ENCODE measurements at regions not wholly inside any gene's neighbourhood (a gene's known extent, or its start where the extent isn't known, plus 50 kb on each side); places are given as distances from the start of the nearest gene placed in this dataset.
"Not testable (repeated sequence)": the region's sequence is repeated elsewhere in the genome, so short reads cannot be mapped to it uniquely, and the experiment has no call there.

DNA sequence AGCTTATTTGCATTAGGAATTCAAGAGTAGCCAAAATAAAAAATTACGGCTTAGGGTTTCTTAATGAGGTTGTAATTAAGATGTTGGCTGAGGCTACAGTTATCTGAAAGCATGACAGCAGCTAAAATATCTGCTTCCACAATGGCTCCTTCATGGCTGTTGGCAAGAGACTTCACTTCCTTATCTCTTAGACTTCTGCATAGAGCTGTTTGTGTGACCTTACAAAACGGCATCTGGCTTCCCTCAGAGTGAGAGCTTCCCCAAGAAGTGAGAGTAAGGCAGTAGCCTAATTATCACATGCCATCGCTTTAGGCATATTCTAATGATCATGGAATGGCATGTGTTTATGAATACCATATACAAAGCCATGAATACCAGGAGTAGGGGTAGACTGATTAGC is 57.6 kb downstream of the CCDC59 start:
- DNase-seq (ENCODE audit: low read depth) = no peak

DNA sequence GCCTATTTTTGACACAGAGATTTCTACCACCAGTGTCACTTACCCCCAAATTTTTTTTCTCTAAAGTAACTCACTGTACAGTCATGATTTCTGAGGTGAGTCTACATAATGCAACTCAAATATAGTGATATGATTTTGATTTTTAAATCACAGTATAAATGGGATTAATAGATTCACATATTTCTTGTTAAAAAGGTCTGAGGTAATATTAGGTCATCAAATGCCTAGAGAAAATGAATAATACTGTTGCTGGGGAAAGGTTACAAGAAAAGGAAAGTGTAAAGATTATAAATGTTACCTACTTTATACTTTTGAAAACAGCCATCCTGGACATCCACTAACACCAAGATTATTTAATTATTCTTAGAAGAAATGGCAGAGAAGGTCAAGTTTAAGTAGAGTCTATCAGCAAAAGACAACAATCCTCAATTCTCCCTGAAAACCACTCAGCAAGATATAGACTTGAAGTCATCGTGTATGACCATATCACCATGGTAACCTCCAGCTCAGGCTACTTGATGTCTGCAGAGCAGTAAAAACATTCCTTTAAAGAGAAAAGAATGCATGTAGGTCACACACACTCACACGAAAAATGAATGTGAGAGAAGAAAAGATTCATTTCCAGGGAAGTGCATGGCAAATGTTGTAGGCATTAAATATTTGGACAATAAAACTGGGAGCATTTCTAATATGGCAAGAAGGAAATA is 58.7 kb downstream of the CCDC59 start:
- no peak for DNase-seq (ENCODE audit: low read depth)

DNA sequence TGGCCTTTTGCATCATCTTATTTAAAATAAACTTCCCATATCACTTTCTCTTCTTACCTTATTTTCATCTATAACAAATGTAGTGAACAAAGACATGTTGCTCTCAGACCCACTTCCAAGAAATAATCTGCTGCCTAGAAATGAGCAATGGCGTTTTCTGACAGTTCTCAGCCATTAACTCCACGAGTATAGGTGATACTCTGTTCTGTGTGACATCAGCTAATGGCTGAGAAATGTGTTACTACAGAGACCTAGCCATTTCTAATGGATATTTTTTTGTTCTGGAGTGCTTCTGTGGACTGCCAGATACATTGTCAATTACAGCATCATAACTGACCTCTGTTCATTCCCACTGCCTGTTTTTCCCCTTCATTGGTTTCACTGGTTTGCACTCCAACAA is 67.8 kb downstream of the CCDC59 start:
- DNase-seq (ENCODE audit: low read depth) = no peak

- not testable (repeated sequence) for DNase-seq (ENCODE audit: low read depth)
These were observed 76.9 kb downstream of the CCDC59 start for GRCh38 chr12:82281335-82281734.

DNA sequence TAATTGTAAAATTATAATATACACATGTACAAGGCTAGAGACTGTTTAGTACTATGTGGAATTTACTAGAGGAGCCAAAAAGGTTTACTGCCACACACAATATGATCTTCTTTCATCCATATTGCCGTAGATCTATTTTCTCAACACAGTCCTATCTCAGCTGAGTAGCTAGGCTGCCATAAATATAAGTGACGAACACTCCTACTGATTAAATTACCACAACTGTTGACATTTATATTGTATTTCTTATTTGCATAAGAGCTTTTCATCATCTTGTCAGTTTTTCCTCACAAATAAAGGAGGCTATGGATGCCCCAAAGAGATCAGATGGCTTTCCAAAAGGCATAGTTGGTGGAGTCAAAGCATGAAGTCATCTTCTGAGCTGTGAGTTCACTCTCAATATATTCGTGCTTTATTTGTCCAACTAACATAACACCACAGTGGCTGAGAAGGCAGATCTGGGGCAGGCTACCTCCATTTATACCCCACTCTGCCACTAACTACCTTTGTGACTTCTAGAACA is 78.6 kb downstream of the CCDC59 start:
- DNase-seq (ENCODE audit: low read depth) = no peak

DNA sequence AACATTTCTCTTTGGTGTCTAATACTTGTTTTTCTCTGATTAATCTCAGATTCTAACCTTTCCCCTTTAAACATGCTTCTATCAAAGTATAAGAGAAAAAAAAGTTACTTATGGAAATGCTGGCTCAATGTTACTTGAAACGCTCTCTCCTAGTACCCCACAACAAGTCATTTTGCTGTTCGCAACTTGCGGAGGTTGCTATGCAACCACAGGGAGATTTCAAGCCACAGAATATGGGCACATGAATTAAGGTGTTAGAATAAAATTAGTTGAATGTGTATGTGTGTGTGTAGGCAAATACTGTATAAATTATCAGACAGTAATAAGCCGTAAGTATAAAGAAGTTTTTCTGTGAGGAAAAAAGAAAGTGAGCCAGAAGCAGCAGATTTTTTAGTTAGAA is 80.6 kb downstream of the CCDC59 start:
- no peak for DNase-seq (ENCODE audit: low read depth)

DNA sequence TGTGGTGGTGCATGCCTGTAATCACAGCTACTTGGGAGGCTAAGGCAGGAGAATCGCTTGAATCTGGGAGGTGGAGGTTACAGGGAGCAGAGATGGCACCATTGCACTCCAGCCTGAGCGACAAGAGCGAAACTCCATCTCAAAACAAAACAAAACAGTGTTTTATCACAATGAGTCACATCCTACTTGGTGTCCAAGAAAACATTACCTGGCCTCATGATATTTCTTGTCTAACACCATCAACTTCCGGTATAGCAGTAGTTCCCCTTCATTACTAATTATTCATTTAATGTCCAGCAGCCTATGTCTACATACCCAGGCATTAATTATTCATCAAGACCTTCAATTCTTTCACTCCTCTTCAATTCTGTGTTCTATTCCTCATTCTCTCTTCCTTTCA is 115.5 kb downstream of the CCDC59 start:
- no peak for DNase-seq (ENCODE audit: low read depth)

GRCh38 chr12:82225871-82226270 is 132.3 kb downstream of the CCDC59 start:
- DNase-seq (ENCODE audit: low read depth) = no peak

DNA sequence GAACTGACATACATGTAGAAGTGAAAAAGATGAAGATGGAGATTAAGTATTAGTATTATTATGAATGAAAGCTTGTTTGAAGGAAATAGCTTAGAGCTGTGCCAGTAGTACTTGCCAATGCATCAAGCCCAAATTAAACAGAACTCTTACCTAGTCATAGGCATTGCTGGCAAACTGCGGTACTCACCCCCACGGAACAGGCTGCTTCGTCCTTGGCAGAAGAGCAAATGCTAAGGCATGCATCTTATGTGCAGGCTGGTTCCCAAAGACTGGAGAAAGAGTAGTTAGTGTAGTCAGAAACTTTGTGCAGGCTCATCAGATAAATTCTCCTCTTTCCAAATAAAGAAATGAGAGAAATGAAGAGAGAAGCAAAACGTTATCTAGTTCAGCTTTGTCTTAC is 134.8 kb downstream of the CCDC59 start:
- DNase-seq (ENCODE audit: low read depth) = no peak

GRCh38 chr12:82216475-82216874 is 141.7 kb downstream of the CCDC59 start:
- DNase-seq (ENCODE audit: low read depth) = no peak

DNA sequence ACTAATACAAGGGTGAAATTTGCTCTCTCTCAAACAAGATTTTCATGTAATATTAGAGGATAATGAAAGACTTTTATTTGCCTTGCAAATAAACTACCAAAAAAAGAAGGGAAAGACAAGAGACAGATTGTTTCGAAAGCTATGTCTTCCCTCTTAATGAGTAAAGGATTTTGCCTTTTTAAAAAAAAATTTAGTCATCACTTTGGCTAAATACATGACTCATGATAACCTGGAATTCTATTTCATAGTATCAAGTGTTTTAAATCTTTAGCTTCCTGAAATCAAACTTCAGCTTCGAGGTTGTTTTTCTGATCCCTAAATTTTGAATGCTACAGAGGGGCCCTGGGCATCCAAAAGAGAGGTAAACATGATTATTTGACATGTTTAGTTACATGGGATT is 144.4 kb downstream of the CCDC59 start:
- DNase-seq (ENCODE audit: low read depth) = no peak

DNA sequence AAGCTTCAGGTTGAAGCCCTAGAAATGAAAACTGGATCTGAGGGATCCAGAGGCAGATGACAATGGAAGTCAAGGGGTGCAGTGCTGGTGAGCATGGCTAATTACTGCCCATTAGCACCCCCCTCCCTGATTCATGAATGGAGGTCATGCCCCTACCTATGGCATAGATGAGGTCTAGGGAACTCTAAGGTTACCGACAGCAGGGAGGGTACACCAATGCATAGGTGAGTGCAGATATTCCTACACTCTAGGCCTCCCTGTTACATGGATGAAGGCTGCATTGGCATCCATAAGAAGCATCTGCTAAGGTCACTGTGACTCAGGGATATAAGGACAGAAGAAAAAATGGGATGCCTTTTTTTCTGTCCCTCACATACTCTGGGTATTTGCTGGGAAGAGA is 147.3 kb downstream of the CCDC59 start:
- no peak for DNase-seq (ENCODE audit: low read depth)

- no peak for DNase-seq (ENCODE audit: low read depth)
These were observed 148.7 kb downstream of the CCDC59 start for GRCh38 chr12:82209533-82209932.

DNA sequence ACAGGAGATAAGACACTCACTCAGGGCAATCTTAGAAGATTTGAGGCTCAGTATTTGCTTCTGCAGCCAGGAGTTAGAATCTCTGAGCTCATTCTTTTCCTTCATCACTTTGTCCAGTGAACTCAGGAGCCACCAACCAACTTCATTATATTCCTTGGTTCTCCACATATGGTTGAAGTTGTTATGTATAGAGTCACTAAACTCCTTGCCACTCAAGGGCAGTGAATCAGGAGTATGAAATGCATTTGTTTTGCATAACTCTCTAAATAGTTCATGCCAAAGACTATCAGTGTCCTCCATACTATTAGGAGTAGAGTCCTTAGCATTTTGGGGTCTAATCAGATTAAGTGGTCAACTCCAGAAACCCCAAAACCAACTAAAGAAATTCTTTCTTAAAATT is 150.6 kb downstream of the CCDC59 start:
- DNase-seq (ENCODE audit: low read depth) = no peak

GRCh38 chr12:82203086-82203485 is 155.1 kb downstream of the CCDC59 start:
- no peak for DNase-seq (ENCODE audit: low read depth)

DNA sequence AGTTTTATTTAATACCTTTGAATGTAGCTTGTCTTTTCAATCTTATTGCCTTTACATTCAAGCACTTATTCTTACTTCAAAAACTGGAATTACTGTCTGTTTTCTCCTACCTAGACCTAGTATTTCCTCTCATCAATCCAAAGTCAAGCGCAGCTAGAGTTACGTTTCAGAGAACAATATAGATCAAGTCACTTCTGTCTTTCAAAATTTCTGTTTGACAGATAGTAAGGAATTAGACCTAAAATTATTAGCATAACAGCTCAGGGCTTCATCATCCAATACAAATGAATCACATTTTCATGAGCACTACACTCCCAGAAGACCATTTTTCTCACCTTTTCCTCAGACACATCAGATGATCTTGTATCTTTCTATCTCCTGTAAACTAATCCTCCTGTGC is 170.6 kb downstream of the CCDC59 start:
- DNase-seq (ENCODE audit: low read depth) = no peak

DNA sequence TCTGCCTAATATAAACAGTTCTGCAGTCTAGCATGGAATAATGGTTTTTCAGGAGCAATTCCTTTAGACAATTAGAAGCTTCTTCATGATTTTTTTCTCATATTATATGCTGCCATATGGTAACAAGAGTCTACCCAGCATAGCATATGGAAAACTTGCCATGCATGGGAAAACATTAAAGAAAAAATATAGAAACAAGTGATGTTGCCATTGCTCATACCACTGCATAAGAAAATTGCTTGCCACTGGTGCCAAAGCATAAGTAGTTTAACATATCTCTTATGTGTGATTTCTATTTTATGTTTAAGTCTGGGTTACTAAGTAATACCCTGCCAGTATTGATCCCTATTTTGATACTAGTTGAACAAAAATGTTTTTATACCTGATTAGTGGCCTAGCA is 171.2 kb downstream of the CCDC59 start:
- DNase-seq (ENCODE audit: low read depth) = no peak

- no peak for DNase-seq (ENCODE audit: low read depth)
These were observed 171.9 kb downstream of the CCDC59 start for GRCh38 chr12:82186282-82186681.

- no peak for DNase-seq (ENCODE audit: low read depth)
These were observed 173.3 kb downstream of the CCDC59 start for GRCh38 chr12:82184844-82185243.

DNA sequence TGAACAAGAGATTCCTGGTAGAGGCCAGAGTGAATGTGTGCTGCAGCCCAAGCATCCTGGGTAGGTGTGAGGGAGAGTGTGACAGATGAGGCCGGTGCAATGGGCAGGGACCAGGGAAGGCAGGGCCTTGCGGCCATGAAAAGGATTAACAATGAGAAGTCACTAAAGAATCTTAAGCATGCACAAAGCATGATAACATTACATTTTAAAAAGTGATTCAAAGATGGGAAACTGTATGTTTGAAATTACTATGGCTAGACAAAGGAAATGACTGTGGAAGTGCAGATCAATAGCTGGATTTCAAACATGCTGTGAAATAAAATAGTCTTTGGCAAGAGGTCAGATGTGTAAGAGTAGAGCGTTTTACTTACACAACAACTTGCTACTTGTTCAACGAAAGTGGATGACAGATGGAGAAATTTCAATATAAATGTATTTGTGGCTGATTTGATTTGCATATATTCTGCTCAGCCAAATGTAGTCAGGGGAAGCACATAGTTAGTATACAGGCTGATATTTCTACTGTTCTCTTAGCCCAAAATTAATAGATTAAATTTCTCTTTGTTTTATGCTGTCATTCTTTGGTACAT is 175.5 kb downstream of the CCDC59 start:
- DNase-seq (ENCODE audit: low read depth) = no peak

DNA sequence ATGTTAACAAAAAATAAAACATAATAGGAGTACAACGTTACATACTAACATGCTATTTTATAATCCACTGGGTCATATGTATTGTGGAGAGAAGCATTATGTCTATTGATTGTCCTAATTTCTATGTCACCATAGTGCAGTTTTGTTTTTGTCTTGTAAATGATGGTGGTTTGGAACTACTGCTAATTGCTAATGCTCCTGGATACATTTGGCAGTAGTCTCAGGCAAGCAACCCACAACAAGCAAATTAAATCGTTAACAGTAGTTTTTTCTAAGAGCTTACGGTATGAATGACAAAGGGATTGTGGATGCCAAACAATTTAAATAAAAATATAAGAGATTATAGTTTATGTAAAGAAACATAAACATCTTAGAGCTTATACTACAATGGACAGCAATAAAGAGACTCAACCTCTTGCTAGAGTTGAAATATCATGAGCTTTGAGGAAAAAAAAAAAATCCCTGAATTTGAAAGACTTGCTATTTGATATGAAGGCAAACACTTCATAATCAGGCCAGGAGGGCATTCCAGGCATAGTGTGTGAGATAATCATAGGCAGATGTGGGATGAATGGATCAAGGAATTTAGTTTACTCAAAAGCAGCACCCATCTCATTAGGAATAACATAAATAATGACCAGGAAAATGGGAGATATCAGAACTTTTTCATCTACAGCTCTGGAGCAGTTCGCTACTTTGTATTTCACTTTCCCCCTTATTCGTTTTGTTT is 181.3 kb downstream of the CCDC59 start:
- no peak for DNase-seq (ENCODE audit: low read depth)

DNA sequence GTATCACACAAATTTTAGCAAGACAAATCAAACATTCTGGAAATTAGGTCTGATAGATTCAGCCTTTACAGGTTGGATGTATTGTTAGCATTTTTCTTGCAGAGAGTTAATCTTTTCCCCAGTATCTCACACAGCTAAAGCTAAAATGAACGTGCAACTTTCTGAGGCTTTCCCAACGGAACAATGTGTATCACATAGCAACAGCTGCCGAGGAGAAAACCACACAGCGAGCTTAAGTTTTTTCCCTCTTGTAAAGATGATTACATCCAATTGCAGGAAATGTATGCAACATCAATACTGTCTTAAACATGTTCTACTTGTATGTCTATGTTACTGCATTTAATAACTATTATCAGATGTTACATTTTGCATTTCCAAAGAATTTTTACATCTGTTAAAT is 182.2 kb downstream of the CCDC59 start:
- DNase-seq (ENCODE audit: low read depth) = no peak

DNA sequence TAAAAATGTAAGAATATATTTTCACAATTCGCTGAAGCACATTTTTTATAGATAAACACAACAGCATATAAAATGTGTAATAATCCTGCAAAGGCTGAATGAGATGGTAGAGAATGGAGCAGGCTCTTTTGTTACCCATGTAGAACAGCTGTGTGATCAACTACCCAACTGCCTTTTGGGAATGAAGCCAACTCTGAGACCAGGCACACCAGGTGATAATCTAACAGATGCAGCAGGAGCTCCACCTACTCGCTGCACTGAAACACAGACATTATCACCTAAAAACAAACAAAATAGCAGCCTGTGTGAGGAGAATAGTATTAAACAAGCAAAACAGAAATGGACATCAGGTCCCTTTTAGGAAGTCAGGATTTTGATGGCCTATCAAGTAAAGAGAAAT is 183.3 kb downstream of the CCDC59 start:
- DNase-seq (ENCODE audit: low read depth) = no peak
